HTR-8/SVneo (cell line): ENCODE measurements at regions not wholly inside any gene's neighbourhood (a gene's known extent, or its start where the extent isn't known, plus 50 kb on each side); places are given as distances from the start of the nearest gene placed in this dataset.
A peak's percentile ranks its signal among the peaks of the same experiment; 100 is the strongest.

Source experiments
- DNase-seq: peaks from one replicate; pipeline ENCODE4 v3.0.0; 2011; ENCODE audit warnings: low spot score, mixed read lengths; ENCODE audit not compliant: insufficient read length
- FAIRE-seq: peaks from 2 replicates; lab custom pipeline; 2011; peaks lifted over from hg19 to GRCh38; lab: Jason Lieb, UNC

DNA sequence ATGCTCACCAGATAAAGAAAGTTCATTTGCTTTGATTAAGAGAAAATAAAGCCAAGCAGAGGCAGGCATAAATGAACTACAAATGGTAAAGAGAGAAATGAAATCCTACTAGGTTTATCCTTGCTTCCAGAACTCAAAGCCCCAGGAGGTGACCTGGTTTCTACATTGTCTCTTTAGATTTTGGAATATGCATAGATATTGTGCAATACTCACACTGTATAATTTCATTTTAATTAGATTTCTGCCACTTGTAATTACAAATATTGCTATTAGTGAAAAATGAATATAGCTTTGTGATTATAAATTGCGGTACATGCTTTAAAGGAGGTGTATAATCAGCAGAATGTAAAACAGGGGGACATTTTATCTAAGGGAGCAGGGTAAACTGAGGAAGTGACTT is 76.9 kb upstream of the NRXN1 start:
- FAIRE-seq (no peak), DNase-seq (no peak)

- no peak for DNase-seq
- FAIRE-seq, result peak; percentile 28
Observed at GRCh38 chr2:51107841-51108240, 75.9 kb upstream of the NRXN1 start.

GRCh38 chr2:51105811-51106210 is 73.9 kb upstream of the NRXN1 start:
- no peak for DNase-seq
- FAIRE-seq, result no peak

GRCh38 chr2:51103205-51103604 is 71.3 kb upstream of the NRXN1 start:
- FAIRE-seq, result peak; percentile 87

DNA sequence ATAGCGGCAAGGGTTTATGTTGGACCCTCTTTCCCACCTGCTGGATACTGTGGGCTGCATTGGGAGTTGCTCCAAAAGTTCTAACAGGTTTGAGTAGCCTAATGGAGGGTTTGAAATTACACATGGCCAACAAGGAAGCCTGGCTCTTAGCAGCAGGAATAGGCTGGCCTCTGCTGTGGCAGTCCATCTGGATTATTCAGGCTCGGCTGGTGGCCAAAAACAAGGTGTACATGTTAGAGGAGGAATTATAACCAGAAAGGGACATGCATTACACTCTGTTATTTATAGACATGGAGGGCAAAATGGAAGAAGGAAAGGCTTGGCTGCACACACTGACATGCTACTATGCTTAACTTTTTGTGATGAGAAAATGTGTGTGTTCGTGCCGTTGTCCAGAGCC is 61.1 kb upstream of the NRXN1 start:
- FAIRE-seq, result no peak
- no peak for DNase-seq

More at GRCh38 chr2:51103205-51103604, 71.3 kb upstream of the NRXN1 start:
- DNase-seq, result peak; percentile 54

GRCh38 chr2:51085420-51086068 is 53.6 kb upstream of the NRXN1 start:
- DNase-seq (no peak), FAIRE-seq (no peak)

DNA sequence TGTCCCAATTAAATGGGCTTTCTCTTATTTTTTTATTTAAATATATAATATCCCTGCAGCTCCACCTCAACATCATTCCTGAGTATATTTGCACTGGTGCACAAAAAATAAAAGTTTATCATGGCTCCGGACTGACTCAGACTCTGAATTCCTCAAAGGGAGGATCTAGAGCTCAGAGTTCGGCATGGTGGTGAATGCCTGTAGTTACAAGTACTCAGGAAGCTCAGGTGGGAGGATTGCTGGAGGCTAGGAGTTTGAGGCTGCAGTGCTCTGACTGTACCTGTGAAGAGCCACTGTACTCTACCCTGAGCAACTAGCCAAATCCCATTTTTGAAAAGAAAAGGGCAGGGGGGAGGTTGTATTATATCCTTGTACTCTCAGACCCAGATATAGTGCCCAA is 52.8 kb upstream of the NRXN1 start:
- FAIRE-seq (no peak), DNase-seq (no peak)
